K562 (cell line): ENCODE measurements at regions not wholly inside any gene's neighbourhood (a gene's known extent, or its start where the extent isn't known, plus 50 kb on each side); places are given as distances from the start of the nearest gene placed in this dataset.

Experiments
- CHD7 ChIP-seq: fragments of 200-600 bp; sonication (generic); IDR thresholded peaks from one replicate; pipeline ENCODE4 v1.6.1; 2012; ENCODE audit warnings: mild to moderate bottlenecking, low read depth, low read length, inconsistent platforms
- ZBTB2 ChIP-seq: fragments of 450-650 bp; IDR thresholded peaks from 2 replicates; pipeline ENCODE4 v1.6.1; 2016; ENCODE audit warnings: antibody characterized with exemption
- ZFP1 ChIP-seq: fragments of 450-650 bp; formaldehyde crosslinking; IDR thresholded peaks from 2 replicates; pipeline ENCODE4 v1.4.0; 2020; ENCODE audit warnings: mild to moderate bottlenecking, mixed read lengths
- TF ChIP-seq, protein P1 (sequence below), 3 experiments: IDR thresholded peaks in 2 of 3; conservative IDR thresholded peaks in 1 of 3; 2 replicates each; pipeline ENCODE4 v1.5.1; 2011 to 2012; ENCODE audit warnings: low read length in 3 of 3, mild to moderate bottlenecking in 3 of 3, control low read depth in 2 of 3, improper control_type of control experiment in 1 of 3, inconsistent platforms in 1 of 3, low read depth in 1 of 3, mixed read lengths in 1 of 3, moderate library complexity in 1 of 3; ENCODE audit not compliant: insufficient read depth in 2 of 3

GRCh38 chr5:28164568-28164967 is 1126.2 kb upstream of the CDH9 start:
- TF ChIP-seq CHD7 (no peak), ZBTB2 (no peak), ZFP1 (CRISPR knock-in tag) (no peak)
- TF ChIP-seq, protein P1, sequence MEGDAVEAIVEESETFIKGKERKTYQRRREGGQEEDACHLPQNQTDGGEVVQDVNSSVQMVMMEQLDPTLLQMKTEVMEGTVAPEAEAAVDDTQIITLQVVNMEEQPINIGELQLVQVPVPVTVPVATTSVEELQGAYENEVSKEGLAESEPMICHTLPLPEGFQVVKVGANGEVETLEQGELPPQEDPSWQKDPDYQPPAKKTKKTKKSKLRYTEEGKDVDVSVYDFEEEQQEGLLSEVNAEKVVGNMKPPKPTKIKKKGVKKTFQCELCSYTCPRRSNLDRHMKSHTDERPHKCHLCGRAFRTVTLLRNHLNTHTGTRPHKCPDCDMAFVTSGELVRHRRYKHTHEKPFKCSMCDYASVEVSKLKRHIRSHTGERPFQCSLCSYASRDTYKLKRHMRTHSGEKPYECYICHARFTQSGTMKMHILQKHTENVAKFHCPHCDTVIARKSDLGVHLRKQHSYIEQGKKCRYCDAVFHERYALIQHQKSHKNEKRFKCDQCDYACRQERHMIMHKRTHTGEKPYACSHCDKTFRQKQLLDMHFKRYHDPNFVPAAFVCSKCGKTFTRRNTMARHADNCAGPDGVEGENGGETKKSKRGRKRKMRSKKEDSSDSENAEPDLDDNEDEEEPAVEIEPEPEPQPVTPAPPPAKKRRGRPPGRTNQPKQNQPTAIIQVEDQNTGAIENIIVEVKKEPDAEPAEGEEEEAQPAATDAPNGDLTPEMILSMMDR (IDR thresholded peaks at IDR 0.05 in 2 of 3, conservative IDR thresholded peaks at IDR 0.05 in 1 of 3; ENCODE audit: insufficient read depth in 2 of 3, low read depth in 1 of 3, low read length in 3 of 3): no peak
